ENCODE measurements at regions not wholly inside any gene's neighbourhood (a gene's known extent, or its start where the extent isn't known, plus 50 kb on each side); places are given as distances from the start of the nearest gene placed in this dataset.

DNA sequence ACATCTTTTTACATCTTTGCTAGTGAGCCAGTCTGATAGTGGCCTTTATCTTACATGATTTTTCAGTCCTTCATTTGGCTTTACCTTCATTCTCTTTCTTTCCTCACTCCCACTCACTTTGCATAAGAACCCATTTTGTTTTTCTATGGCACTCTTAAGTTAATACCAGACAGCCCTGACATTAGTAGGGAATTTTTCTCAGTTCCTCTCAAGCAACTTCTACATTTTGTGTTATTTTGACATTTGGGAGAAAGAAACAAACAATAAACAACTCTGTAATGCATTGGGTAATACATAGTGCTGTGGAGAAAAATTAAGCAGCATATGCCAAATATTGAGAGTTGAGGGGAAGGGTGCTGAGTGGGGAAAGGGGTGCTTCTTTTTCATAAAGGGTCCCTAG lies 524.1 kb upstream of the JAG1 start (continued):
- TF ChIP-seq SP1 (IDR thresholded peaks at IDR 0.05; ENCODE audit: low read depth, low read length) = no peak
- no peak for TF ChIP-seq CHD2 (IDR thresholded peaks at IDR 0.05; ENCODE audit: low read length)

DNA sequence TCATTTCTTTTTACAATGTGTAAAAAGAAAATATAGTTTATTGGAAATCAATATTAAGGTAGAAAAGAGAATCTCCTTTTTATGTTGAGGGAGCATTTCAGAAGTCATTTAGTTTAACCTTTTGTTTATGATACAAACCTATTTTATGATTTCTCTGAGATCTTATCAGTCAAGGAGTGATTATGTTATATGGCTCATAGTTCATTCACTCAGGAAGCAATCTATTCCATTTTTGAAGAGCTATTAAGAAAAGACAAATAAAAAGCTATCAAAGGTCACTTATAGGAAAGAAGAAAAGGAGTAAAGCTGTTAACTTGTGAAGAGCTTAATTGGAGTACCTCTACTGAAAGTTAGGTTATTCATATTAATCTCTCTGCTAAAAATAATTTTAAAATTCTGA lies 526.6 kb upstream of the JAG1 start:
- no peaks in the 10 kb centered on the region for H3K79me1 ChIP-seq (ENCODE audit: low read depth, low read length)
- H2BK15ac ChIP-seq (ENCODE audit: low read length) = no peak overlapping the region
- no peak overlapping the region for H2BK5ac ChIP-seq (ENCODE audit: low read depth, low read length)
- H3K9me3 ChIP-seq (ENCODE audit: insufficient read depth in 2 of 2, low read depth in 1 of 2, low read length in 1 of 2) = no peaks in the 10 kb centered on the region
- H3K4me3 ChIP-seq (ENCODE audit: extremely low read depth in 1 of 4, insufficient read depth in 2 of 4, low read depth in 3 of 4, low read length in 4 of 4) = no peak overlapping the region
- no peak overlapping the region for H2BK20ac ChIP-seq (ENCODE audit: low read length)
- no peak overlapping the region for H2BK120ac ChIP-seq (replicated peaks; ENCODE audit: low read depth, low read length)
- H3K36me3 ChIP-seq (ENCODE audit: control insufficient read depth in 2 of 4, insufficient read depth in 4 of 4, low read length in 3 of 4) = no peaks in the 10 kb centered on the region
- H3K27me3 ChIP-seq (replicated peaks in 1 of 4; ENCODE audit: control insufficient read depth in 3 of 4, extremely low read depth in 1 of 4, insufficient read depth in 3 of 4, low read length in 3 of 4) = no peaks in the 10 kb centered on the region
- H3K18ac ChIP-seq (ENCODE audit: extremely low read depth, low read length) = no peak overlapping the region
- H3K4me2 ChIP-seq (ENCODE audit: insufficient read depth in 1 of 2, low read depth in 2 of 2, low read length in 2 of 2) = no peak overlapping the region
- H3K23ac ChIP-seq (ENCODE audit: insufficient read length) = no peak overlapping the region
- no peak overlapping the region for H4K91ac ChIP-seq (replicated peaks; ENCODE audit: insufficient read length, low read length)
- ChIA-PET CTCF (ENCODE audit: partially characterized antibody) (no interaction called here), POLR2A (ENCODE audit: partially characterized antibody) (no interaction called here)
- FAIRE-seq (no peak), DNase-seq (ENCODE audit: low read depth in 1 of 2, low spot score in 2 of 2) (no peak)
- no peak overlapping the region for H3K14ac ChIP-seq (ENCODE audit: insufficient read length)
- H3K4me1 ChIP-seq (replicated peaks in 1 of 4; ENCODE audit: control insufficient read depth in 3 of 4, insufficient read depth in 4 of 4, low read length in 3 of 4) = no peaks in the 10 kb centered on the region
- H3K56ac ChIP-seq (replicated peaks; ENCODE audit: insufficient read length, low read depth, low read length) = no peak overlapping the region
- H2AFZ ChIP-seq (ENCODE audit: low read length) = no peak overlapping the region
- H3K79me2 ChIP-seq (ENCODE audit: control insufficient read depth in 1 of 2, insufficient read depth in 2 of 2, low read length in 2 of 2) = no peaks in the 10 kb centered on the region
- H3K23me2 ChIP-seq (ENCODE audit: low read depth, low read length) = 0 out of 2 replicates have a peak, but pooled peaks cover 2% of the 10 kb centered on the region
- no peaks in the 10 kb centered on the region for H4K20me1 ChIP-seq (replicated peaks in 1 of 2; ENCODE audit: control insufficient read depth in 1 of 2, insufficient read depth in 2 of 2, low read length in 2 of 2)
- H4K8ac ChIP-seq (ENCODE audit: extremely low read depth, insufficient read depth, low read length) = no peak overlapping the region
- H3K27ac ChIP-seq (ENCODE audit: low read depth, low read length) = no peak overlapping the region
- no peak overlapping the region for H2AK5ac ChIP-seq (ENCODE audit: low read depth, low read length)
- no peak overlapping the region for H3K9ac ChIP-seq (replicated peaks in 1 of 4; ENCODE audit: extremely low read depth in 1 of 4, low read depth in 3 of 4, low read length in 3 of 4)
- no peak overlapping the region for H2BK12ac ChIP-seq (ENCODE audit: low read depth, low read length)
- no peak overlapping the region for H4K5ac ChIP-seq (ENCODE audit: insufficient read length, low read depth, low read length)
- no peak overlapping the region for H3K4ac ChIP-seq (replicated peaks; ENCODE audit: insufficient read length, low read depth, low read length)
- no peak for TF ChIP-seq NANOG (IDR thresholded peaks at IDR 0.05; ENCODE audit: insufficient read depth, low read depth, low read length, poor library complexity, severe bottlenecking)
- TF ChIP-seq, protein P1, sequence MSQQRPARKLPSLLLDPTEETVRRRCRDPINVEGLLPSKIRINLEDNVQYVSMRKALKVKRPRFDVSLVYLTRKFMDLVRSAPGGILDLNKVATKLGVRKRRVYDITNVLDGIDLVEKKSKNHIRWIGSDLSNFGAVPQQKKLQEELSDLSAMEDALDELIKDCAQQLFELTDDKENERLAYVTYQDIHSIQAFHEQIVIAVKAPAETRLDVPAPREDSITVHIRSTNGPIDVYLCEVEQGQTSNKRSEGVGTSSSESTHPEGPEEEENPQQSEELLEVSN (IDR thresholded peaks at IDR 0.05) = no peak
- no peak for TF ChIP-seq TCF12 (IDR thresholded peaks at IDR 0.05; ENCODE audit: low read depth, low read length)
- no peak for TF ChIP-seq CREB1 (IDR thresholded peaks at IDR 0.05)
- no peak for TF ChIP-seq EP300 (IDR thresholded peaks at IDR 0.05; ENCODE audit: borderline replicate concordance in 1 of 2, low read depth in 2 of 2, low read length in 2 of 2)
- TF ChIP-seq RFX5 (IDR thresholded peaks at IDR 0.05; ENCODE audit: borderline replicate concordance, low read depth, low read length) = no peak
- no peak for TF ChIP-seq JUND (IDR thresholded peaks at IDR 0.05; ENCODE audit: low read length)
- TF ChIP-seq, protein P2, sequence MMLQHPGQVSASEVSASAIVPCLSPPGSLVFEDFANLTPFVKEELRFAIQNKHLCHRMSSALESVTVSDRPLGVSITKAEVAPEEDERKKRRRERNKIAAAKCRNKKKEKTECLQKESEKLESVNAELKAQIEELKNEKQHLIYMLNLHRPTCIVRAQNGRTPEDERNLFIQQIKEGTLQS (IDR thresholded peaks at IDR 0.05; ENCODE audit: insufficient read depth, low read depth, low read length) = no peak
- TF ChIP-seq CBX8 (IDR thresholded peaks at IDR 0.05; ENCODE audit: borderline replicate concordance, low read depth, low read length) = no peak
- no peak for TF ChIP-seq ZNF274 (IDR thresholded peaks at IDR 0.05; ENCODE audit: borderline replicate concordance, extremely low read depth, low read length)
- TF ChIP-seq SIX5 (IDR thresholded peaks at IDR 0.05; ENCODE audit: low read depth, low read length) = no peak
- no peak for TF ChIP-seq TAF7 (optimal IDR thresholded peaks at IDR 0.05; ENCODE audit: borderline replicate concordance, low read depth, low read length)

Data from H1 (cell line).